Gastroesophageal sphincter (tissue), 3 donors: ENCODE measurements at regions not wholly inside any gene's neighbourhood (a gene's known extent, or its start where the extent isn't known, plus 50 kb on each side); places are given as distances from the start of the nearest gene placed in this dataset.

Experiments used
- CTCF ChIP-seq, 4 experiments: fragments of 200-600 bp in 2 of 4; fragments of 450-650 bp in 2 of 4; sonication (generic) in 1 of 4; IDR thresholded peaks; one replicate each; pipeline ENCODE4 v1.5.1; 2017 to 2019; ENCODE audit warnings: antibody characterized with exemption in 4 of 4, mild to moderate bottlenecking in 2 of 4, moderate library complexity in 2 of 4
- POLR2A ChIP-seq, 2 donors: fragments of 450-650 bp; IDR thresholded peaks; one replicate each; pipeline ENCODE4 v1.6.1; 2017; ENCODE audit warnings: antibody characterized with exemption in 2 of 2, mild to moderate bottlenecking in 2 of 2, moderate library complexity in 1 of 2
- POLR2AphosphoS5 ChIP-seq: sonication (generic); formaldehyde crosslinking; IDR thresholded peaks from one replicate; pipeline ENCODE4 v1.6.1; 2017; ENCODE audit warnings: antibody characterized with exemption

GRCh38 chr12:68487721-68488309 is 122.9 kb upstream of the RAP1B start:
- TF ChIP-seq POLR2A (IDR thresholded peaks at IDR 0.05) (no peak), POLR2AphosphoS5 (no peak), CTCF (IDR thresholded peaks at IDR 0.05) (no peak)
